NCI-H774 (cell line): ENCODE measurements at regions not wholly inside any gene's neighbourhood (a gene's known extent, or its start where the extent isn't known, plus 50 kb on each side); places are given as distances from the start of the nearest gene placed in this dataset.

Source experiments
- DNase-seq: peaks from one replicate; lab custom pipeline; 2025; lab: John Stamatoyannopoulos, UW

GRCh38 chr6:157772820-157773219 lies 50.2 kb upstream of the SNX9 start:
- DNase-seq, result no peak
